Astrocyte (in vitro differentiated cells and primary cell): ENCODE measurements at regions not wholly inside any gene's neighbourhood (a gene's known extent, or its start where the extent isn't known, plus 50 kb on each side); places are given as distances from the start of the nearest gene placed in this dataset.

Experiments
- DNase-seq: peaks from one replicate; pipeline ENCODE4 v3.0.0-alpha.2; 2010; ENCODE audit warnings: low read depth
- FAIRE-seq: peaks from 2 replicates; lab custom pipeline; 2011; peaks lifted over from hg19 to GRCh38; lab: Jason Lieb, UNC
- H2AFZ ChIP-seq: 2 replicates; pipeline ENCODE4 v1.6.0; 2012; ENCODE audit warnings: low read depth, low read length, inconsistent platforms
- H3K27ac ChIP-seq: 2 replicates; pipeline ENCODE4 v1.5.1; 2011; ENCODE audit warnings: low read depth, low read length, inconsistent platforms
- H3K27me3 ChIP-seq: 2 replicates; pipeline ENCODE4 v1.6.0; 2011; ENCODE audit warnings: low read length, inconsistent platforms; ENCODE audit not compliant: insufficient read depth
- H3K36me3 ChIP-seq: 2 replicates; pipeline ENCODE4 v1.5.1; 2011; ENCODE audit warnings: low read length, inconsistent platforms; ENCODE audit not compliant: insufficient read depth
- H3K4me1 ChIP-seq: 2 replicates; pipeline ENCODE4 v1.5.1; 2011; ENCODE audit warnings: low read length, inconsistent platforms; ENCODE audit not compliant: insufficient read depth
- H3K4me2 ChIP-seq: 2 replicates; pipeline ENCODE4 v1.6.0; 2012; ENCODE audit warnings: low read length, inconsistent platforms
- H3K4me3 ChIP-seq: 2 replicates; pipeline ENCODE4 v1.5.1; 2011; ENCODE audit warnings: low read depth, mild to moderate bottlenecking, low read length, inconsistent platforms; ENCODE audit not compliant: insufficient read depth
- H3K79me2 ChIP-seq: 2 replicates; pipeline ENCODE4 v1.6.0; 2012; ENCODE audit warnings: mild to moderate bottlenecking, low read length, inconsistent platforms; ENCODE audit not compliant: insufficient read depth
- H3K9ac ChIP-seq: 2 replicates; pipeline ENCODE4 v1.6.0; 2012; ENCODE audit warnings: mild to moderate bottlenecking, low read length, inconsistent platforms
- H3K9me3 ChIP-seq: 2 replicates; pipeline ENCODE4 v1.5.1; 2012; ENCODE audit warnings: low read depth, mild to moderate bottlenecking, low read length, inconsistent platforms; ENCODE audit not compliant: insufficient read depth
- H4K20me1 ChIP-seq: 2 replicates; pipeline ENCODE4 v1.6.0; 2012; ENCODE audit warnings: low read length, inconsistent platforms; ENCODE audit not compliant: insufficient read depth
- H3K27ac Mint-ChIP-seq: one replicate; pipeline ENCODE4 v1.8.0; 2021; ENCODE audit warnings: mild to moderate bottlenecking, mixed read lengths; ENCODE audit not compliant: unreplicated experiment
- H3K27me3 Mint-ChIP-seq: one replicate; pipeline ENCODE4 v1.8.0; 2021; ENCODE audit warnings: low read depth, mixed read lengths; ENCODE audit not compliant: unreplicated experiment
- H3K36me3 Mint-ChIP-seq: one replicate; pipeline ENCODE4 v1.8.0; 2021; ENCODE audit warnings: low read depth, mixed read lengths; ENCODE audit not compliant: unreplicated experiment
- H3K4me1 Mint-ChIP-seq: one replicate; pipeline ENCODE4 v1.8.0; 2021; ENCODE audit warnings: low read depth, mixed read lengths; ENCODE audit not compliant: unreplicated experiment
- H3K4me3 Mint-ChIP-seq: one replicate; pipeline ENCODE4 v1.8.0; 2021; ENCODE audit warnings: mild to moderate bottlenecking, moderate library complexity, mixed read lengths; ENCODE audit not compliant: unreplicated experiment
- H3K9me3 Mint-ChIP-seq: one replicate; pipeline ENCODE4 v1.8.0; 2021; ENCODE audit warnings: mild to moderate bottlenecking, mixed read lengths; ENCODE audit not compliant: unreplicated experiment
- EZH2 ChIP-seq: IDR thresholded peaks from 2 replicates; pipeline ENCODE4 v1.6.1; 2012; ENCODE audit warnings: mild to moderate bottlenecking, low read length, inconsistent platforms; ENCODE audit not compliant: insufficient read depth
- TF ChIP-seq, protein P1 (sequence below): IDR thresholded peaks from 2 replicates; pipeline ENCODE4 v1.5.1; 2011; ENCODE audit warnings: low read depth, mild to moderate bottlenecking, inconsistent platforms, low read length, moderate library complexity; ENCODE audit not compliant: insufficient read depth

DNA sequence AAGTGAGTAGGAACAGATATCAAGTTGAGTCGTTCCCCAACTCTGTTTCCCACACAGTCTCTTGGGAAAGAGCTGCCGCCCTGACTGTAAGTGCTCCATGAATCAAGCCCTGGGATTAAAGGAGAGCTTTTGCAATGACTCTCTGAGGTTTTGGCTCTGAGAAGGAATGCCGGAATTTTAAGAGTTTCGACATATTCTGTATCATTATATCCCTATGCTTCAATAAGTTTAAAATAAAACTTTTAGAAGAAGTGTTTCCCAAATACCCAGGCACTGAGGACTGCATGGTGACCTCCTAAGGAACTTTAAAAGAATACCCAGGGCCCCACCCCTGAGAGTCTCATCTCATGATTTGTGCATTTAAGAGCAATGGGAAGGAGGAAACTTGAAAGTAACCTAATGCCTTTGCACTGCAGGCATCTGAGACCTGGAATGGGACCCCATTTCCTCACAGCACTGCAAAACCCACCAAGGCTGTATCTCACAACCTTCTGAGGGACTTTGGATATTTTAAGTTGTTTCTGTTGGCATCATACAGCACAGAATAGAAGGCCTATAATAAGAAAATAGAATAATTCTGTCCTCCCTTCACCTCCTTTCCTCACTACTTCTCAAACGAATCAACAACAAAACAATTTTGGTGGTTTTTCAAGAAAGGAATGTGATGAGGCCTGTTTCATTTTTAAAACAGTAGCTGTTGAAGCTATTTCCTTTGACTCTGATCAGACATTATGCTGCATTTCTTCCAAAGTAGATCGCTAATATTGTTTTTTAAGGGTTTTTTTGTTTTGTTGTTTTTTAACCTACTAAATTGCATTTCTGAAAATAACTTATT is 121.2 kb downstream of the GASK1B start:
- TF ChIP-seq EZH2 = no peak
- TF ChIP-seq, protein P1, sequence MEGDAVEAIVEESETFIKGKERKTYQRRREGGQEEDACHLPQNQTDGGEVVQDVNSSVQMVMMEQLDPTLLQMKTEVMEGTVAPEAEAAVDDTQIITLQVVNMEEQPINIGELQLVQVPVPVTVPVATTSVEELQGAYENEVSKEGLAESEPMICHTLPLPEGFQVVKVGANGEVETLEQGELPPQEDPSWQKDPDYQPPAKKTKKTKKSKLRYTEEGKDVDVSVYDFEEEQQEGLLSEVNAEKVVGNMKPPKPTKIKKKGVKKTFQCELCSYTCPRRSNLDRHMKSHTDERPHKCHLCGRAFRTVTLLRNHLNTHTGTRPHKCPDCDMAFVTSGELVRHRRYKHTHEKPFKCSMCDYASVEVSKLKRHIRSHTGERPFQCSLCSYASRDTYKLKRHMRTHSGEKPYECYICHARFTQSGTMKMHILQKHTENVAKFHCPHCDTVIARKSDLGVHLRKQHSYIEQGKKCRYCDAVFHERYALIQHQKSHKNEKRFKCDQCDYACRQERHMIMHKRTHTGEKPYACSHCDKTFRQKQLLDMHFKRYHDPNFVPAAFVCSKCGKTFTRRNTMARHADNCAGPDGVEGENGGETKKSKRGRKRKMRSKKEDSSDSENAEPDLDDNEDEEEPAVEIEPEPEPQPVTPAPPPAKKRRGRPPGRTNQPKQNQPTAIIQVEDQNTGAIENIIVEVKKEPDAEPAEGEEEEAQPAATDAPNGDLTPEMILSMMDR = no peak
- H4K20me1 ChIP-seq = no peaks in the 10 kb centered on the region
- DNase-seq (peak; percentile 97), FAIRE-seq (peak; percentile 96)
- peak overlapping the region; percentile 41 for H3K4me2 ChIP-seq
- peak overlapping the region; percentile 36 for H3K9ac ChIP-seq
- no peaks in the 10 kb centered on the region for H3K27me3 Mint-ChIP-seq
- no peaks in the 10 kb centered on the region for H3K79me2 ChIP-seq
- no peak overlapping the region for H2AFZ ChIP-seq
- peaks cover 13% of the 10 kb centered on the region for H3K4me1 ChIP-seq
- H3K4me3 Mint-ChIP-seq = no peak overlapping the region
- H3K27ac Mint-ChIP-seq = peak overlapping the region; percentile 68
- H3K4me1 Mint-ChIP-seq = peaks cover 15% of the 10 kb centered on the region
- H3K36me3 ChIP-seq = no peaks in the 10 kb centered on the region
- H3K4me3 ChIP-seq = no peak overlapping the region
- no peaks in the 10 kb centered on the region for H3K36me3 Mint-ChIP-seq
- H3K9me3 Mint-ChIP-seq = peaks cover 3% of the 10 kb centered on the region
- peak overlapping the region; percentile 81 for H3K27ac ChIP-seq
- no peaks in the 10 kb centered on the region for H3K27me3 ChIP-seq
- no peaks in the 10 kb centered on the region for H3K9me3 ChIP-seq

DNA sequence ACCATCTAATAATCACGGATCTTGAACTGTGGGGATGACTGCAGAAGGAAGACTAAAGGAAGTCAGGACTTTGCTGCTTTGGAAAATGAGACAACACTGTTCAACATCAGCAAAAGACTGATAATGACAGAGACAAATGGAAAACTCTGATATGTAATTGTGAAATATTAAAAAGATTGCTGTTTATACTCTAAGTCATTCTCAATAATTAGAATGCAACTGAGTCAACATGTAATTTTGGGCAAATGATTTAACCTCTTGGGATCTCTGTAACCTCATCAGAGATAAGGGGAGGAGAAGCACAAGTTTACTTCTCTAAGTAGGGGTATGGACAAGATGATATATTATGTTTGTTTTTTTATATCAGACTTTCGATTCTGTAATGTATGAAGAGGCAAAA is 121.9 kb downstream of the GASK1B start:
- no peak for FAIRE-seq
- H3K9ac ChIP-seq = no peak overlapping the region

More for the DNA sequence above, 121.9 kb downstream of the GASK1B start:
- Mint-ChIP-seq H3K27me3 (no peaks in the 10 kb centered on the region), H3K9me3 (peaks cover 3% of the 10 kb centered on the region), H3K4me1 (peaks cover 12% of the 10 kb centered on the region), H3K27ac (peak overlapping the region; percentile 68), H3K4me3 (no peak overlapping the region), H3K36me3 (no peaks in the 10 kb centered on the region)
- Histone ChIP-seq H3K9me3 (no peaks in the 10 kb centered on the region), H3K4me2 (peak overlapping the region; percentile 41), H3K27me3 (no peaks in the 10 kb centered on the region), H4K20me1 (no peaks in the 10 kb centered on the region), H2AFZ (no peak overlapping the region), H3K27ac (peak overlapping the region; percentile 68), H3K79me2 (no peaks in the 10 kb centered on the region), H3K36me3 (no peaks in the 10 kb centered on the region), H3K4me3 (no peak overlapping the region), H3K4me1 (peaks cover 13% of the 10 kb centered on the region)
- no peak for DNase-seq
- TF ChIP-seq EZH2 = no peak
- TF ChIP-seq, protein P1 = no peak
